NCI-H2107 (cell line): ENCODE measurements at regions not wholly inside any gene's neighbourhood (a gene's known extent, or its start where the extent isn't known, plus 50 kb on each side); places are given as distances from the start of the nearest gene placed in this dataset.
"Not testable (repeated sequence)": the region's sequence is repeated elsewhere in the genome, so short reads cannot be mapped to it uniquely, and the experiment has no call there.

ENCODE experiments used
- DNase-seq: peaks from one replicate; lab custom pipeline; 2025; lab: John Stamatoyannopoulos, UW

DNA sequence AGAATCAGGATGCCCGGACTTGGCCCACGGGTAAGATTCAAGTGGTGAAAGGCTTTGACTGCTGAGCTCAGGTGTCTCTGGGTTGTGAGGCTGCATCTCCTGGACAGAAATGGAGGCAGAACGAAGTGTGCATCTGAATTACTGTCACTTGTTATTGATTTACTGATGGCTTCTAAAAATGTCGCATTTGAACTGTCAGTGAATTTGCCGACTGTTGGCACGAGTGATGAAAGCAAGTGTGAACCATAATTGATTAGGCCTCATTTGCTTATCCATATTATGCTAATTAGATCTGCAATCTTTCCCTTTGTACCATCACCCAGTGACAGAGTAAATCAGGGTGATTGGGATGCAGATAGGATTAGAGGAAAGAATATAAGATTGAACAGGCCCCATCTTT lies 252.4 kb downstream of the NUF2 start:
- DNase-seq: no peak

- DNase-seq: no peak
Measured at GRCh38 chr1:163580926-163581325, 259.2 kb downstream of the NUF2 start.

GRCh38 chr1:163583661-163584181 lies 262.0 kb downstream of the NUF2 start:
- no peak for DNase-seq

GRCh38 chr1:163585796-163586195 lies 264.0 kb downstream of the NUF2 start:
- no peak for DNase-seq

GRCh38 chr1:163588796-163589195 lies 267.0 kb downstream of the NUF2 start:
- DNase-seq: no peak

GRCh38 chr1:163589735-163590134 lies 268.0 kb downstream of the NUF2 start:
- DNase-seq: no peak

GRCh38 chr1:163591131-163591530 lies 269.4 kb downstream of the NUF2 start:
- not testable (repeated sequence) for DNase-seq

DNA sequence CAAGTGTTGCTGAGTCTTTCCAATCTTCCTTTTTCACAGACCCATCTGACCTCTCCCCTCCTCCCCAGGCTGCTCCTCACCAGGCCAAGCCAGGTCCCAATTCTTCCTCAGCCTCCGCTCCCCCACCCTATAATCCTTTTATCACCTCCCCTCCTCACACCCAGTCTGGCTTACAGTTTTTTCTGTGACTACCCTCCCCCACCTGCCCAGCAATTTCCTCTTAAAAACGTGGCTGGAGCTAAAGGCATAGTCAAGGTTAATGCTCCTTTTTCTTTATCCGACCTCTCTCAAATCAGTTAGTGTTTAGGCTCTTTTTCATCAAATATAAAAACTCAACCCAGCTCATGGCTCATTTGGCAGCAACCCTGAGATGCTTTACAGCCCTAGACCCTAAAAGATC lies 270.9 kb downstream of the NUF2 start:
- DNase-seq: not testable (repeated sequence)

- not testable (repeated sequence) for DNase-seq
Measured at GRCh38 chr1:163596106-163596505, 274.4 kb downstream of the NUF2 start.

DNA sequence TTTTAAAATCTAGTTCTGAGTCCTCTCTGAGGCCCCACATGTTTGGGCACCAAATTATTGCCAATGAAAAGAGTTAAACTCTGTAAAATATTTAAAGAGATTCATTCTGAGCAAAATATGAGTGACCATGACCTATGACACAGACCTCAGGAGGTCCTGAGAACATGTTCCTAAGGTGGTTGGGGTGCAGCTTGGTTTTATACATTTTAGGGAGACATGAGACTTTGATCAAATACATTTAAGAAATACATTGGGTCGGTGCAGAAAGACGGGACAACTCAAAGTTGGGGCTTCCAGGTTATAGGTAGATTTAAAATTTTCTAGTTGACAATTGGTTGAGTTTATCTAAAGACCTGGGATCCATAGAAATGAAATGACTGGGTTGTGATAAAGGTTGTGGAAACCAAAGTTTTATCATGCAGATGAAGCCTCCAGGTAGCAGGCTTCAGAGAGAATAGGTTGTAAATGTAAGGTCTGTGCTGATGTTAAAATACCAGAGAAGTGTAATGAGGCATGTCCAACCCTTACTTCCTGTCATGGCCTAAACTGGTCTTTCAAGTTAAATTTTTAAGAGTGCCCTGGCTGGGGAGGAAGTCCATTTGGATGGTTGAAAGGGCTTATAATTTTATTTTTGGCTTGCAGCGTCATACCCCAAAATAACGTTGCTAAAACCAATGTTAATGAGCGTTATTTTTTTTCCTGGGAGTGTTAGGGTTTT lies 274.9 kb downstream of the NUF2 start:
- DNase-seq: no peak

GRCh38 chr1:163604321-163604720 lies 282.6 kb downstream of the NUF2 start:
- DNase-seq: no peak

GRCh38 chr1:163604896-163605295 lies 283.1 kb downstream of the NUF2 start:
- DNase-seq: no peak

DNA sequence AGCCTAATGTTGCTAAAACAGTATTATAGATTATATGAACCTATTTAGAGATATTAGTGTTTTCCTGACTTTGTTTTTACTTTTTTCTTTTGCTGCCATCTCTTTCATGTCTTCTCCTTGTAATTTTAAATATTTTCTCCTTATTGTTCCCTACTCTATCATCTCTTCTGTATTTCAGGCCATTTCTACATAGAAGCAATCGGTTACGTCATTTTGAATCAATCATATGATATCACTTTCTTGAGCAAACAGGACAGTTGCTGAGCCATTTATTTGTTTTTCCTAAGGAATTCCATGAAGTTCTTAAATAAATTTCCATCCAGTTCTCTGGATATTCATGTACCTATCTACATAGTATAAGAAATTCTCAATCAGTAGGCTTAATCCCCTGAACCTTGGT lies 287.2 kb downstream of the NUF2 start:
- DNase-seq: no peak

- no peak for DNase-seq
Measured at GRCh38 chr1:163609858-163610257, 288.1 kb downstream of the NUF2 start.

- DNase-seq: no peak
Measured at GRCh38 chr1:163610486-163610885, 288.7 kb downstream of the NUF2 start.

- DNase-seq: no peak
Measured at GRCh38 chr1:163614361-163614760, 292.6 kb downstream of the NUF2 start.

DNA sequence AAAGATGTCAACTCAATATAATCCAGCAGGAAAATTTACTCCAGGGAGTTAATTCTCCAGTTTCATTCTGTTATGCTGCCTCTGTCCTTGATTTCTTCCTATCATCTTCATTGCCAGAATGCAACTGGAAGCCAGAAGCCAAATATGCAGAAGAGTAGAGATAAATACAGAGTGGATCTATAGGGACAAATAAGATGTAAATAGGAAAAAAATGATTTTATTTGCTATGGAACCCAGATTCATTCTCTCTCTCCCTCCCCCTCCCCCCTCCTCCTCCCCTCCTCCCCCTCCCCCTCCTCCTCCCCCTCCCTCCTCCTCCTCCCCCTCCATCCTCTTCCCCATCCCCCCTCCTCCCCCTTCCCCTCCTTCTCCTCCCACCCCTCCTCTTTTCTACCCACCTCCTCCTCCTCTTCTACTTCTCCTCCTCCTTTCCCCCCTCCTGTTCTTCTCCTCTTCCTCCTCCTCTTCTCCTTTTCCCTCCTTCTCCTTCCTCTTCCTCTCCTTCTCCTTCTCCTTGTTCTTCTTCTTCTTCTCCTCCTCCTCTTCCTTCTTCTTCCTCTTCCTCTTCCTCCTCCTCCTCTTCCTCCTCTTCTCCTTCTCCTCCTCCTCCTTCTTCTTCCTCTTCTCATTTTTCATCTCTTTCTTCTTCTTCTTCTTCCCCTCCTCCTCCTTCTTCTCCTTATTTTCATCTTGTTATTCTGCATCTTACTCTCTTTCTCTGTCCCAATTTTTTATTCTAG lies 306.4 kb downstream of the NUF2 start:
- DNase-seq: no peak

- no peak for DNase-seq
Measured at GRCh38 chr1:163632269-163632668, 310.5 kb downstream of the NUF2 start.

GRCh38 chr1:163633366-163633765 lies 311.6 kb downstream of the NUF2 start:
- no peak for DNase-seq

DNA sequence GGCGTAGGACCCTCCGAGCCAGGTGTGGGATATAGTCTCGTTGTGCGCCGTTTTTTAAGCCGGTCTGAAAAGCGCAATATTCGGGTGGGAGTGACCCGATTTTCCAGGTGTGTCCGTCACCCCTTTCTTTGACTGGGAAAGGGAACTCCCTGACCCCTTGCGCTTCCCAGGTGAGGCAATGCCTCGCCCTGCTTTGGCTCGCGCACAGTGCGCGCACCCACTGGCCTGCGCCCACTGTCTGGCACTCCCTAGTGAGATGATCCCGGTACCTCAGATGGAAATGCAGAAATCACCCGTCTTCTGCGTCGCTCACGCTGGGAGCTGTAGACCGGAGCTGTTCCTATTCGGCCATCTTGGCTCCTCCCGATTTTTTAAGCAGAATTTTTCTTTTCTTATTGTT lies 323.9 kb downstream of the NUF2 start:
- not testable (repeated sequence) for DNase-seq

GRCh38 chr1:163650624-163651023 lies 328.9 kb downstream of the NUF2 start:
- DNase-seq: peak; percentile 87

DNA sequence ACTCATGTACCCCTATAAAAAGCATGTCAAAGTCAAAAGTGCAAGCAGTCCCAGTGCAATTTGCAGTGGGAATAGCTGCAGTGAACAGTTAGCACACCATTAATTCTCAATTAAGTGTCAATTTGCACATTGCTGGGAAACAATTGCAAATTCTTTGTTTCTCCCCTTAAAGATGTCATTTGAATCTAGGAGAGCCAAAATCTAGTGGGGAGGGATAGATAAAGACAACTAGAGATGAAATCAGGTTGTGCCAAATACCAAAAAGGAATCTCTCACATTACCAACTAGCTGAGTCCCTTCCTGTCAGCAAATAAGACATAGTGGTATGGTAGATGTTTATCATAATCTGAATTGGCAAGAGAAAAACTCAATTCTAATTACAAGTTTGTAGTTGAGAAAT lies 330.7 kb downstream of the NUF2 start:
- DNase-seq: no peak

GRCh38 chr1:163655565-163655964 lies 333.8 kb downstream of the NUF2 start:
- no peak for DNase-seq
